Caki2 (cell line): ENCODE measurements at regions not wholly inside any gene's neighbourhood (a gene's known extent, or its start where the extent isn't known, plus 50 kb on each side); places are given as distances from the start of the nearest gene placed in this dataset.
"Not testable (repeated sequence)": the region's sequence is repeated elsewhere in the genome, so short reads cannot be mapped to it uniquely, and the experiment has no call there.

Experiments
- DNase-seq: peaks from one replicate; pipeline ENCODE4 v3.0.0-alpha.2; 2015; ENCODE audit warnings: low read depth
- in situ Hi-C: cut with HindIII; loops from 2 replicates; pipeline ENCODE4 v1.10.0; 2016; ENCODE audit warnings: low sequenced_read_pairs, low pct_unique_long_range_greater_than_20kb, mixed read lengths

DNA sequence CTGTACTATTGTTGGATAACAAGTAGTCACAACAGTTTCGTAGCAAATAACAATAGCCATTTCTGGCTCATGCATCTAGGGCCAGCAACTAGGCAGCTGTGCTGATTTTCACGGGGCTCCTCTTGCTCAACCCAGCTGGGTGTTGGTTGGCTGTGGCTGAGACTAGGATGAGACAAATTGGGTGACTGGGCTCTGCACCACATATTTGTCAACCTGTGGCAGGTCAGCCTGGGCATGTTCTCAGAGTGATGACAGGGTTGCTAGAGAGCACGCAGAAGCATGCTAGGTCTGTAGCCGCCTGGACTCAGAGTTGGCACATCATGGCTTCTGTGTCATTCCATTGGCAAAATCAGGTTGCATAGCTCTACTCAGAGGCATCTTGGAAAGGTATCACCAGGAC is 175.9 kb downstream of the OTOL1 start:
- in situ Hi-C loops = no loop called here
- DNase-seq = no peak

DNA sequence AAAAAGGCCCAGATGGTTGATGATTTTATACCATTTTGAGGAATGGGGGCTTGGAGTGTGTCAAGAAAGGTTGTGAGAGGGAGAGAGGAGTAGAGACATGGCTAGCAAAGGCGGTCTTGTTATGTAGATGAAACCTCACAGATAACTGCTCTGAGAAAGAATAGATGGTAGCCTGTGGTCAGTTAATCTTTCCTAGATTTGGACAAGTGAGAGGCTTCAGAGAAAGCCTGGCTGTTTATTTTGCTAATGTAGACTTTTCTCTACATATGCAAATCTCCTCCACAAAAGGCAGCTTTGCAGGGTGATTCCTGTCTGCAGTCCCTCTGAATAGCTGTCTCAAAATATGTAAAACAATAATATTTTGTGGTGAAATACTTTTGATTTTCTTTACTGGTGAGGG is 177.3 kb downstream of the OTOL1 start:
- in situ Hi-C loops = no loop called here
- no peak for DNase-seq

DNA sequence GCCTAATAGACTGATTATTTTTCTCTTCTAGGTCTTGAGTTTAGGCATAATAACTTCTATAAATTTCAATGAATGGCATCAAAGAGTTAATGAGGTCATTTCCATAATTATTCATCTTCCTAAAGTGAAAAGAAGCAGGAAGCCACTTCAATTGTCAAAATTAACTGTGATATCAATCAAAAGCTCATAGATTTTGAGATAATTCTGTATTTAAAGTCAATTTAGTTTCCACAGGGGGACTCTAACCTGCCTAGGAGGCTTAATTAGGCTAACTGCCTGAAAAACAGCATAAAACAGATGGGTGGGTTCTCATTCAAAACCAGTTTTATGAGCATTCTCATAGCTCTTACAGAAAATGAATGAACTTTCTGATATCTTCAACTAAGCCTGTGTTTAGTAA is 177.8 kb downstream of the OTOL1 start:
- in situ Hi-C loops = no loop called here
- DNase-seq = no peak

DNA sequence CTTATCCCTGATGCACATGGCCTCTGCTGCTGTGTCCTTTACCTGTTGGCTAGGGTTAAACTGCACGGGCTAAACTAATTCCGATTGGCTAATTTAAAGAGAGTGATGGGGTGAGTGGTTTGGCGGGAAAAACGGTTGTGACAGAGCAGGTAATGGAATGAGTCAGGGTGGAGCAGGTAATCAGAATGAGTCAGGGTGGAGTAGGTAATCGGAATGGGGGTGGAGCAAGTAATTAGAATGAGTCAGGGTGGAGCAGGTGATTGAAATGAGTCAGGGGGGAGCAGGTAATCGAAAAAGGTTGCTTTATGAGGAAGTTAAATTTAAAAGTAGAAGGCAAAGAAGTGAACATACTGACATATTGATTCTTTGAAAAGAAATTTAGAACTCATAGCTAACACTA is 185.2 kb downstream of the OTOL1 start:
- DNase-seq, in situ Hi-C loops: not testable (repeated sequence)

DNA sequence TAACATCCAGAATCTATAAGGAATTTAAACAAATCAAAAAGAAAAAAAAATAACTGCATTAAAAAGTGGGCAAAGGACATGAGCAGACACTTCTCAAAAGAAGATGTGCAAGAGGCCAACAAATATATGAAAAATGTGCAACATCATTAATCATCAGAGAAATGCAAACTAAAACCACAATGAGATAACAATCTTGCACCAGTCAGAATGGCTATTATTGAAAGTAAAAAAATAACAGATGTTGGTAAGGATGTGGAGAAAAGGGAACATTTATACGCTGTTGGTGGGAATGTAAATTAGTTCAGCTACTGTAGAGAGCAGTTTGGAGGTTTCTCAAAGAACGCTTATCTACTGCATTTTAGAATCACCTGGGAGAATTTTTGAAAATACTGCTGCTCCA is 186.1 kb downstream of the OTOL1 start:
- no peak for DNase-seq
- in situ Hi-C loops = no loop called here

DNA sequence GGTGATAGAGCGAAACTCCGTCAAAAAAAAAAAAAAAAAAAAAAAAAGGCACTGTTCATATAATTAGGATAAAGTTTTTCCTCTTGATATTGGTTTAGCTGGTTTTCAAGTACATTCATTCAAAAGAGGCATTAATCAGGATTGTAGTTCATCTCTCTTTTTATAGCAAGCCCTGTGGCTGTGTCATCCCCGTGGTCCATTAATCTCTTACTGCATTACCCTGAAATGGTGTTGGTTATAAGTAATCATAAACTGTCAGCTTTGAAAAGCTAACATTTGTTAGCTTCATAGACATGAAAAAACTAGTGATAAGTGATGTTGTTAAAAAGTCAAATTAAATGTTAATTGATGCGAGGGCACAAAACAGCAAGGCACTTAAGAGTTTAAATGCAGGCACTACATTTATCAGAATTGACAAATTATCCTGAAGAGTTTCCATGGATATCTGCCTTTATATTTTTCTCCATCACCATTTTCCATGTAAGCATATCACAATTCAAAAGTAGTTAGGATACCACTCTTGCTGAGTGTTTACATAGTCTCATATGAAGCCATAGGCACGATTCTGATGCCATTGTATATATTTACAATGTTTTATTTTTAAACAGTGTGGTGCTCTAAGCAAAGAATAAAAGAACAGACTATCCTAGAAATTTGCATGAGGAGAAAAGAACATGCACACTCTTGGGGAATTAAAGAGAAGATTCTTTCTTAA is 193.1 kb downstream of the OTOL1 start:
- in situ Hi-C loops = no loop called here
- no peak for DNase-seq

DNA sequence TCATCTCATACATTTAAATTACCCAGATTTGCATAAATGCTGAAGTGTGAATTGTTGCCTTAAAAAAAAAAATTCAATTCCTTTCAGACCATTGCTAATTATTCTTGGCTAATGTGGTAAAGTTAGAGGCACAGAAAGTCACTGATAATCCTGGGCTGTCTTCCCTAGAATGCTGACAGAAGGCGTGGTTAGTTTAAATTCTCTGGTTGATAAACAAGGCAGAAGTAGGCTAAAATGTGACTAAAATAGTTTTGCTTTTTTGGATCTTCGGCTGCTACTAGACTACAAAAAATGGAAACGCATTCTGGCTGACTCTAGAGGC is 193.7 kb downstream of the OTOL1 start:
- DNase-seq = no peak
- in situ Hi-C loops = no loop called here

DNA sequence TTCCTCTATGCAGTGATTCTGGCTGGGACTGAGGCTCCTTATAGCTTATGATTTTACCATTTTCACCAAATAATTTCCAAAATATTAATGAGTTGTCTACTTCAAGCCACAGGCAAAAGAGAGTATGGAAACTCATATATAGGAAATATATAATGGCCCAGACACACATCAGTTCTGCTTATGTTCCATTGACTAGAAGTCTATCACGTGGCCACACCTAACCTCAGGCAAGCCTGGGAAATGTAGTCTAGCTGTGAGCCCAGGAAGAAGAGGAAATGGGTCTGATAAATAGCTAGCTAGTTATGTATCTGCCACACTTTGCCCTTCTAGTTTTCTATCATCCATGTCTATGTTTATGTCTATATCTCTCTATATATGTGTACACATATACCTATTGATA is 195.1 kb downstream of the OTOL1 start:
- in situ Hi-C loops = no loop called here
- no peak for DNase-seq

DNA sequence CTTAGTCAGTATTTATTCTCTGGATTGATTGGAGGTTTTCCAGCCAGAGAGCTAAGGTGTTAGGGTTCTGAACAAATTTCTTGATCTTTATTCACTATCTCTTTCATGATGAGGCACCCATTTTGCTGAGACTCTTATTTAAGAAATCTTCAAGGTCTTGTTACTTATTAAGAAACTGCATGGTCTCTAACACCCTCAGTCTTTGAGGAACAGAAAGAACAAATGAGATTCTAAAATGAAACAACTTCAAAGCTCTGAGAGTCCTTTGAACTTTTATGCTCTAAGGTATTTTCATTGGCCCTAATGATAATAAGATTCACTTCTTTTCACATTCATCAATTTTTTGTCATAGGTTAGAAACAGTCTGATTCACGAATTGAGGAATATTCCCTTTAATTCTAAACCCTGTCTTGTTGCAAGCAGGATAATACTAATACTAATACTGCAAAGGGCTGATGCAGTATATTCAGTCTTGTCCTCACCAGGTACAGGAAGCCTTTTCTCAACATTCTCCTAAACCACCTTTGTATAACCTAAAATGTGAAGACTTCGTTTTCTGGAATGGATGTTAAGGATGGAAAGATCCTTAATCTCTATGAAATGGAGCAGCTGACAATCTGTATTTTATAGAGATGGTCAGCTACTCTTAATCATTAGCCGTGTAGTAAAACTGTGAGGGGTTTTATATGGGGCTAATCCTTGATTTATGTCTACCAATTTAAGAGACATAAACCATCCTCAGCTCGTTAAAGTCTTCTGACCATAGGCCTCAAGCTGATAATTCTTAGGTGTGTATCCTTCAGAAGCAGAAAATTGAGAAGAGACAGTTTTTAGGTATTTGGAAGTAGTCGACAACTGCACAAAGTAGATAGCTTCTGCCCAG is 198.3 kb downstream of the OTOL1 start:
- in situ Hi-C loops = no loop called here
- no peak for DNase-seq

DNA sequence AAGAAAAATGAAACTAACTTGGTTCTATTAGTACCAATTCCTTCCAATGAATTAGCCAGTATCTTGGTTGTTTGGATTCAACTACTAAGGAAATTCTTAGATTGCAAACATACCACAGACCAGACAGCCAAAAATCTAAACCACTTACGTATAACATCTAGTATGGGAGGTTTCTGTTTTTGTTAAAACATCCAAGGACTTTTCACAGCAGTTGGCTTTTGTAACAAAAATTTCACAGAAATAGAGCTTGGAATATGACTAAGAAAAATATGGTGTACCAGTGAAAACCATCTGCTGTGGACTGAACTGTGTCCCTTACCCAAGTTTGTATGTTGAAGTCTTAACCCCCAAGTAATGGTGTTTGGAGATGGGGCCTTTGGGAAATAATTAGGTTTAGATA is 199.2 kb downstream of the OTOL1 start:
- no peak for DNase-seq
- in situ Hi-C loops = no loop called here

DNA sequence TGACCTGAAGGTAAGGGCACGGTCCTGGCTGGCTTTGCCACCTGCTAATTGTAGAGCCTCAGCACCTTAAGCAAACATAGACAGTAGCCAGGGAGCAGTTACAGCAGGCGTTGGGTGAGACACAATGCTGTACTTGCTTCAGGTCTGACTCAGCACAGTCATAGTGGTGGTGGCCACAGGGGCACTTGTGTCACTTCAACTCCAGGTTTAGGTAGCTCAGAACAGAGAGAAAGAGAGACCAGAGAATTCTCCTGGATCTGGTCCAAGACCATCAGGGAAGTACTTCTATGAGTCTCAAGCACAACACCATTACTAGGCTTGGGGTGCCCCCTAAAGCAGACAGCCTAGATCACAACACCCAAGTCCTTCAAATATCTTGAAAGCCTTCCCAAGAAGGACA is 204.4 kb downstream of the OTOL1 start:
- DNase-seq = no peak
- in situ Hi-C loops = no loop called here

DNA sequence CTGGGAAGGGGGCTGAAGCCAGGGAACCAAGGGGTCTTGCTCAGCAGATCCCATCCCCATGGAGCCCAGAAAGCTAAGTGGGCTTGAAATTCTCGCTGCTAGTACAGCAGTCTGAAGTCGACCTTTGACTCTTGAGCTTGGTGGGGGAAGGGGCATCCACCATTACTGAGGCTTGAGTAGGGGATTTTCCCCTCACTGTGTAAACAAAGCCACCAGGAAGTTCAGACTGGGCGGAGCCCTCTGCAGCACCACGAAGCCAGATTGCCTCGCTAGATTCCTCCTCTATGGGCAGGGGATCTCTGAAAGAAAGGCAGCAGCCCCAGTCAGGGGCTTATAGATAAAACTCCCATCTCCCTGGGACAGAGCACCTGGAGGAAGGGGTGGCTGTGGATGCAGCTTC is 210.6 kb downstream of the OTOL1 start:
- DNase-seq, in situ Hi-C loops: not testable (repeated sequence)

DNA sequence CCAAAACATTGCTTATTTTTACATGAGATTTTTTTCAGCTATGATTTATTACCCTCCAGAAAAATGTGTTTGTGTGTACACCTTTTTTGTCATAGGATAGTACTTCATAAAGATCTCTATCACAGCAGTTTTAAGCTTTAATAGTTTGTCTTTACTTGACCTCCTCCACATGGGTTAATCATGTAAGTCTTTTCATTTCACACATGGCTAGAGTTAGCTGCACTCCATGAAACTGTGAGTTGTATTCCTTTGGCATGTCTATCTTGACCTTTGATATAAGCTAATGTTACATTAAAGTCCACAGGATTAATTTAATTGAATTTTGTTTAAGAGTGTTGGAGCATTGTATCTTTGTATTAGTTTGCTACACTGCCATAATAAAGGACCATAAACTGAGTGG is 217.1 kb downstream of the OTOL1 start:
- DNase-seq = no peak
- in situ Hi-C loops = no loop called here

DNA sequence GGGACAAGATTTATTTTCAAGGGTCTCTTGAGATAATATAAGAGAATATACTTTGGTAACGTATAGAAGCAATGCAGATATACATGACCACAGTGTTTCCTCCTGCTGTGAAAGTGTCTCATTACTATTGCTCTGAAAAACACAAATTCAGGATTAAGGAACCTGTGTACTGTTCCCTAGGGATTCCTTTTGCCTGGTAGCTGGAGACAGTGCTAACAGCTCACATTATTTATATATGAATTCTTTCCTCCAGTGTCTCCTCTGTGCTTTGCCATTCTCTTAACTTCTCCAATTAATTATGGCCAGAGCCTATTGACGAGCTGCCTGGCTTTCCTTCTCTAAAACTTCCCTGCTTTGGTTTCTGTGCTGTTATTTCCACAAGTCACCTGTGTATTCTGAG is 235.4 kb downstream of the OTOL1 start:
- no peak for DNase-seq
- in situ Hi-C loops = no loop called here

DNA sequence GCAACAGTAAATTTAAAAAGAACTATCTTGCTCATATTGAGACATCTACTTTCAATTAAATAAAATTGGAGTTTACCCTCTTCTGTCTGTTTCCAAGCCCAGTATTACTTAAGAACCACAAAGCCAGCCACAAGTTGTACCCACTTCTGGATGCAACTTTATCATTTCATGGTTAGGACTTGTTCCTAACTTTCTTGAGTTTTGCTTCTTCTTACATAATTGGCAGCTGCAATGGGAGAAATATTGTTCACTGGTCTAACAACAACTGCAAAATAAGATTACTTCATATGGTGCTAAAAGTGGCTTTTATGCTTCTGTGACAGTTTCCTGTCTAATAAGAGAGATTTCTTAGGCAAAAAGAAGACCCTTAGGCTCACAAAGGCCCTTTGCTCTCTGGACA is 240.6 kb downstream of the OTOL1 start:
- in situ Hi-C loops = no loop called here
- DNase-seq = no peak

DNA sequence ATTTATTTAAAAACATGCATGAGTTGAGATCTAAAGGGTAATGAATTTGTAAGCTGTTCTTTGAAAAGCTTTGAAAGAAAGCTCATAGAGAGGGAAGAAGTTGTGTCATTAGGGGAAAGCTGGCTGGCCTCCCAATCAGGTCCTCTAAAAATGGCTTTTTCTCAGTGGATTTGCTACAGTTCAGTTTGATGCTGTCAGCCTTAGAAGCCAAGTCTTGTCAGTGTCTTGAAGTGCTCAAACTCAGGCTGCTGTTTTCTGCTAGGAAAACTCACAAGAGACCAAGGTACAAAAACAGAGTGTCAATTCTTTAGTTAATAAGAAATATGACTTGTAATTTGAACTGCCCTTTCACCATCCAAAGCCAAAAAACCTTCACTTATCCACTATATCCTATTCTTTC is 243.8 kb downstream of the OTOL1 start:
- in situ Hi-C loops = no loop called here
- no peak for DNase-seq

DNA sequence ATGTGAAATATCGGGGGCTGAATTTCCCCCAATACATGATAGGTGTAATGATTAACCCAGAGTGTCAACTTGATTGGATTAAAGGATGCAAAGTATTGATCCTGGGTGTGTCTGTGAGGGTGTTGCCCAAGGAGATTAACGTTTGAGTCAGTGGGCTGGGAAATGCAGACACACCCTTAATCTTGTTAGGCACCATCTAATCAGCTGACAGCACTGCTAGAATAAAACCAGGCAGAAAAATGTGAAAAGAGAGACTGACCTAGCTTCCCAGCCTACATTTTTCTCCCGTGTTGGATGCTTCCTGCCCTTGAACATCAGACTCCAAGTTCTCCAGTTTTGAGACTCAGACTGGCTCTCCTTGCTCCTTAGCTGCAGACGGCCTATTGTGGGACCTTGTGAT is 247.8 kb downstream of the OTOL1 start:
- in situ Hi-C loops = no loop called here
- no peak for DNase-seq

DNA sequence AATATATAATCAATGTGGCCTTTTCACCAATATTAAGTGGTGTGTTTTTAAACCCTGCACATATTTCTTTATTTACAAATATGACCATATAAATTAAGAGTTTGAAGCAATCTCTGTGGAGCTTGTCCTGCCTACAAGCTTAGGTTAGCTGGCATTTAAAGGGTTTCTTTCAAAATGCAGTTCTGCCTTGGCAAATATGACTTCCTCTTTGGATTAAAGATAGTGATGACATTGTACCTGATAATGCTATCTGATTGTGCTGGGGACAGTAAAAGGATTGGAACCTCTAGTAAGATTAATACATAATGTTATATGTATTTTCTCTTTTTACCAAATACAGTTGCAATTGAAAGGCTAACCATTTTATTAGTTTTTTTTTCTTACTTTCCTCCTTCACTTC is 249.1 kb downstream of the OTOL1 start:
- DNase-seq = no peak
- in situ Hi-C loops = no loop called here

DNA sequence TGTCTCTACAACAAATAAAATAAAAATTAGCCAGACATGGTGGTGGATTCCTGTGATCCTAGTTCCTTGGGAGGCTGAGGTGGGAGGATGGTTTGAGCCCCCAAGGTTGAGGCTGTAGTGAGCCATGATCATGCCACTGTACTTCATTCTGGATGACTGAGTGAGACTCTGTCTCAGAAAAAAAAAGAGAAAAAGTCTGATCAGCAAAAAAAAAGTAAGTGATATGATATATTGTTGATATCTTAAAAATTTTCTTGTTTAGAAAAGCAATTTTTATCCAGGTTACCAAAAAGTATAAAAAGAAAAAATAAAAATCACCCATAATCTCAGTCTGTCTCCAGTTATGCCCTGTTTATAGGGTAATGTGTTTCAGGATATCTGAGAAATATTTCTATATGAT is 251.4 kb downstream of the OTOL1 start:
- in situ Hi-C loops = no loop called here

DNA sequence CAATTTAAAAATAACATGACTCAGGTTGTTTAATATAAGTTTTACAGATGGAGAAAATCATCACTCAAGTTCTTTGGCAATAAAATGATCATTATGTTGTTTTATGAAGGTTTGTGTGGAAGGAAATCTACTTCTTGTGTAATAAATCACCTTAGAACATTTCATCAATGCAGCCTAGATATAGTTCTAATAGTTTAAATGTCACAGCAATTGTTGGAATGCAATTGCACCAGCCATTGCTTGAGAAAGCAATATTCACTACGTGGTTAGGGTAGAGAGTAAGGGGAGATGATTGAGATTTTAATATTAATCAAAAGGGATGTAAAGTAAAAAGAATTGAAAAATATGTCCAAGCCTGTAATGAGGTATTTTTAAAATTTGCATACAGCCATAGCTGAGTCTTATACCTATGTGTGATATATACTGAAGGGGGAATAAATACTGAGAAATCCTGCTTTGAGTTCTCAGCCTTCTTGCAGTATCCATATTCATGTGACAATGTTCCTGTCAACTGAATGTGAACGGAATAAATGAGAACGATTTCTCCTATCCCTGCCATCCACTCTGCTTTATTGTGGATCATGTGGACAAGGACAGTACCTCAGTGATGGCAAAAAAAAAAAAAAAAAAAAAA is 257.9 kb downstream of the OTOL1 start:
- in situ Hi-C loops = no loop called here
- no peak for DNase-seq

More for the DNA sequence above, 251.4 kb downstream of the OTOL1 start:
- no peak for DNase-seq
